NCI-H2171 (cell line): ENCODE measurements at regions not wholly inside any gene's neighbourhood (a gene's known extent, or its start where the extent isn't known, plus 50 kb on each side); places are given as distances from the start of the nearest gene placed in this dataset.

Experiments used
- DNase-seq: peaks from one replicate; lab custom pipeline; 2025; lab: John Stamatoyannopoulos, UW

GRCh38 chr2:8006626-8007025, 675.2 kb upstream of the ID2 start:
- DNase-seq: no peak

GRCh38 chr2:8009010-8009597, 672.8 kb upstream of the ID2 start:
- no peak for DNase-seq

- no peak for DNase-seq
Measured at GRCh38 chr2:8015848-8016600, 665.8 kb upstream of the ID2 start.

GRCh38 chr2:8016688-8017087, 665.2 kb upstream of the ID2 start:
- no peak for DNase-seq

DNA sequence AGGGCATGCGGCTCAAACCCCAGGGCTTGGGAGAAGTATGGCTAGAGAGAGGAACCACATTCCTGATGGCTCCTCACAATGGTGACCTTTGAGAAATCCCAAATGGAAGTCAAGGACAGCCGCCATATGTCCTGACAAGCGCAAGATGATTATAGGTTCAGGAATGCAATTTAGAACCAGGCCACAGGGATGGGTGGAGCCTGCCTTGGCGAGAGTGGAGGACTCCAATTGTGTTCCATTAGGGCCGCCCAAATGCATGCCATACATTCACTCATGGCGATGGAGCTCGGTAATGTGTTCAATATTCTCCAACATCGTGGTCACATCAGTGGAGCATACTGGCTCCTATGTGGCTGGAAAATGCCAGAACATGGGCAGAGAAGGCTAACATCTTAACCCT, 662.9 kb upstream of the ID2 start:
- DNase-seq: no peak

GRCh38 chr2:8019934-8020333, 661.9 kb upstream of the ID2 start:
- DNase-seq: no peak

- DNase-seq: no peak
Measured at GRCh38 chr2:8021921-8022320, 659.9 kb upstream of the ID2 start.

- no peak for DNase-seq
Measured at GRCh38 chr2:8022908-8023640, 658.8 kb upstream of the ID2 start.

DNA sequence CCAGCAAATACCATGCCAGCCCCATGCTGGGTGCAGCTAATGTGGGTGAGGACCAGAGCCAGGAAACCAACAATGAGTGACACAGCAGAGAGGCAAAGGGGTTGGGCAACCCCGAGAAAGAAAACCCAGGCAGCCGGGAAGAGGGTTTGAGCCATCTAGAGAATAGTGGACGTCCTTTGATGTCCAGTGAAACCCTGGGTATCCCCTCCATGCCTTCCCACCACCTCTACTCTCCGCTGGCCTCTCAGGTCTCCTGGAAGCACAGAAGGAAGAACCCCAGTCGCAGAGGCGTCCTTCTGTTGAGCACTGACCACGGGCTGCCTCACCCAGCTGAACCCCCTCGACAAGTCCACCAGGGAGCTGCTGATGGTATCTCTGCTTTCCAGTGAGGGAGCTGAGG, 657.4 kb upstream of the ID2 start:
- no peak for DNase-seq

- DNase-seq: no peak
Measured at GRCh38 chr2:8026381-8026780, 655.5 kb upstream of the ID2 start.

DNA sequence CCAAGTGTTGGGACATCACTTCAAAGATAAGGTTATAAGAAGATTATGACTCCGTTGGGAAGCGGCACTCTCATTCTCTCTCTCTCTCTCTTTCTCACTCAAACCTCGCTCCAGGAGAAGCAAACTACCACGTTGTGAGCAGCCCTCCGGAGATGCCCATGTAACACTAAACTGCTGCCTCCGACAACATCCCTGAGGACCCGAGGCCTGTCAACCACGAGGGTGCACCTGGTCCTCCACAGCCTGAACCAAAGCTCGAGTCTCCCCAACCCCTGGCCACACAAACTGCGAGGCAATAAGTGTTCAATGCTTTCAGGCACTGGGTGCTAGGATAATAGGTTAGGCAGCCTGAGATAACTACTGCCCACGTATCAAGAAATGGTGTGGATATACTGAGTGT, 654.5 kb upstream of the ID2 start:
- no peak for DNase-seq

- no peak for DNase-seq
Measured at GRCh38 chr2:8028036-8028435, 653.8 kb upstream of the ID2 start.

GRCh38 chr2:8028436-8028835, 653.4 kb upstream of the ID2 start:
- no peak for DNase-seq

DNA sequence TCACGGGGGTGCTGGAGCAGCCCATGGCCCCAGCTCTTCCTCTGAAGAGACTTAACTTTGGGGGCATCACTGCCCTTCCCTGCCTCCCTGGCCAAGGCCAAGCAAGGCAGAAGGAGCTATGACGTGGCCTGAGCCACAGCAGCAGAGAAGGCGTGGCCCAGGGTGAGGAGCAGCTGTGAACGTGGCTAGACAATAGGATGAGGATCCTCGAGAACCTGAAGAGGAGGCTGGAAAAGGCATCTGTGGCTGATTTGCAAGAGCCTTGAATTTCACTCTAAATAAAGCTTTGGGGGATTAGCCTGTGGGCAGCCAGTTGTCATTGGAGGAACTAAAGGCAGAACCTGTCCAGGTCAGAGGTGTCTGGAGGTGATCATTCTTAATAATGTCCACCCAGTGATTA, 652.9 kb upstream of the ID2 start:
- DNase-seq: no peak

GRCh38 chr2:8030573-8031303, 651.1 kb upstream of the ID2 start:
- no peak for DNase-seq

- no peak for DNase-seq
Measured at GRCh38 chr2:8031370-8031769, 650.5 kb upstream of the ID2 start.

GRCh38 chr2:8033546-8034096, 648.2 kb upstream of the ID2 start:
- no peak for DNase-seq

GRCh38 chr2:8036366-8036765, 645.5 kb upstream of the ID2 start:
- no peak for DNase-seq

DNA sequence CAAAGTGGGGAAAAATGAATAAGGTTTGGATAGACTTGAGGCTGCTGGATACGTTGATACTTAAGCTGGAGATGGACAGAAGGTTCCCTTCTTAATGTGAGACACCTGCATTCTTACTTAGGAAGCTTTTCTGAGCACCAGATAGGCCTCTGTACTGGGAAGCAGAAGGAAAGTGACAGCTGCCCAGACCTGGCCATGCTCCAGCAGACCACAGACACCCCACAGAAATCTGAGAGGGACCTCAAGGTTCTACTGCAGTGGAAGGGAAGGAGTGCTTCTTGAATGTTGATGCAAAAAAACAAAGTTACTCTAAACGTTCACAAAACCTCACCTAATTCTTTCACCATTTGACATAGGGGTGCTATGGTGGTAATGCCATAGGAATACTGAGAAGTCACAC, 642.1 kb upstream of the ID2 start:
- peak; percentile 25 for DNase-seq

GRCh38 chr2:8043295-8043694, 638.6 kb upstream of the ID2 start:
- DNase-seq: no peak

GRCh38 chr2:8044046-8044594, 637.7 kb upstream of the ID2 start:
- no peak for DNase-seq

- no peak for DNase-seq
Measured at GRCh38 chr2:8045081-8045614, 636.7 kb upstream of the ID2 start.
